Activated naive CD4-positive, alpha-beta T cell treated with Interleukin-2 at 50 U/mL for 16 hours (primary cell): ENCODE measurements at regions not wholly inside any gene's neighbourhood (a gene's known extent, or its start where the extent isn't known, plus 50 kb on each side); places are given as distances from the start of the nearest gene placed in this dataset.
"Not testable (repeated sequence)": the region's sequence is repeated elsewhere in the genome, so short reads cannot be mapped to it uniquely, and the experiment has no call there.

Experiments
- DNase-seq: peaks from one replicate; pipeline ENCODE4 v3.0.0-alpha.2; 2020

- DNase-seq = no peak
Observed at GRCh38 chr6:144898741-144899140, 613.6 kb downstream of the UTRN start.

- no peak for DNase-seq
Observed at GRCh38 chr6:144899161-144899560, 614.0 kb downstream of the UTRN start.

DNA sequence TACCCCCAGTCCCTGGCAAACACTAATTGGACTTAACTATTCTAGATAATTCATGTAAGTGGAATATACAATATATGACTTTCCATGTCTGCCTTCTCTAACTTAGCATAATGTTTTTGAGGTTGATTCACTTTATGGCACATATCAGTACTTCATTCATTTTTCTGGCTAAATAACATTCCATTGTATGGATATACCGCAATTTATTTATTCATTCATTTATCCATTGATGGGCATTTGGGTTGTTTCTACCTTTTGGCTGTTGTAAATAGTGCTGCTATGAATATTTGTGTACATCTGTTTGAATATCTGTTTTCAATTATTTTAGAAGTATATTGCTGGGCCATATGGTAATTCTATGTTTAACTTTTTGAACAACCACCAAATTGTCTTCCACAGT, 616.3 kb downstream of the UTRN start:
- DNase-seq = no peak

GRCh38 chr6:144908004-144908403, 622.9 kb downstream of the UTRN start:
- DNase-seq = no peak

DNA sequence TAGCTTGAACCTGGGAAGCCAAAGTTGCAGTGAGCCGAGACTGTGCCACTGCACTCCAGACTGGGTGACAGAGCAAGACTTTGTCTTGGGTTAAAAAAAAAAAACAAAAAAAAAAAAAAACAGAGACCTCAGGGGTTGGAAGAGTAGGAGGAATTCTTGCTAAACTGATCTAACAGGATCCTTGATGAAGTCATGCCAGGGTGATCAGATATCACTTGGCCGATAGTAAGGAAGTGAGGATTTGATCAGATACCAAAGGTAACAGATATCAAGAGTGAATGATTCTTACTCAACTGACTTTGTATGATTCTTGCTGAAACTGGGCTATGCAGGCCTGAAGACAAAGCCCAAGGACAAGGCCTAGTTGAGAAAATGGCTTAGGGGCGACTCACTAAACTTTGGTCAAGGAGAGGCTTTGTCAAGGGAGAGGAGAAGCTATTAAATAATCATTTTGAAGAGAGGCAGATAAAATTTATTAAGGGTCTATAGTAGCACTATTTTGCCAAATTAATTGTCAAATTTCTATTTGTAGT, 624.7 kb downstream of the UTRN start:
- DNase-seq = no peak

DNA sequence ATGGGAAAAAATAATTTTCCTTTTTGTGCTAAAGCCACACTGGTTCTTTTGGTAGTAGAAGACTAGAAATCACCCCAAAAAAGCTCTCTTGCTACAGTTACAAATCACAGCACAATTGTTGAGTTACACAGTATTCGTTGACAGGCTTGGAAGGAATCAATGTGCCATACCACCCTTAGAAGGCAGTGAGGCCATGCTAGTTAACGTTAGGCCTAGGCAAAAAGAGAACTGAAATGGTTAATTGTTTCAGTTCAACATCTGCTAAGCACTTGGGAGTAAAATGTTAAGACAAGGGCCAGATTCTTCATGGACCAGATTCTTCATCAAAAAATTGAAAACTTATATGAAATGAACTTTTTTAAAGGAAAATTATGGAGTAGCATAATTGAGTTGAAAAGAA, 626.2 kb downstream of the UTRN start:
- no peak for DNase-seq

- no peak for DNase-seq
Observed at GRCh38 chr6:144912474-144912873, 627.3 kb downstream of the UTRN start.

DNA sequence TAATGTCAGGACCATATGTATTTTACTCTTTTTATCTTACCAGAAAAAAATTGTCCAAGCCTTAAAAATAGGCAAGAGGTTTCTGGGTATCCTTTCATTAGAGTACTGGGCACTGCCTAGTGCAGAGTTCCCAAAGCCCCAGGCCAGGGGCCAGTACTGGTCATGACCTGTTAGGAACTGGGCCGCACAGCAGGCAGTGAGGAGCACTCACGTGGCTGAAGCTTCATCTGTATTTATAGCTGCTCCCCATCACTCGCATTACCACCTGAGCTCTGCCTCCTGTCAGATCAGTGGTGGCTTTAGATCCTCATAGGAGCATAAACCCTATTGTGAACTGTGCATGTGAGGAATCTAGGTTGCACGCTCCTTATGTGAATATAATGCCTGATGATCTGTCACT, 632.9 kb downstream of the UTRN start:
- DNase-seq = no peak

DNA sequence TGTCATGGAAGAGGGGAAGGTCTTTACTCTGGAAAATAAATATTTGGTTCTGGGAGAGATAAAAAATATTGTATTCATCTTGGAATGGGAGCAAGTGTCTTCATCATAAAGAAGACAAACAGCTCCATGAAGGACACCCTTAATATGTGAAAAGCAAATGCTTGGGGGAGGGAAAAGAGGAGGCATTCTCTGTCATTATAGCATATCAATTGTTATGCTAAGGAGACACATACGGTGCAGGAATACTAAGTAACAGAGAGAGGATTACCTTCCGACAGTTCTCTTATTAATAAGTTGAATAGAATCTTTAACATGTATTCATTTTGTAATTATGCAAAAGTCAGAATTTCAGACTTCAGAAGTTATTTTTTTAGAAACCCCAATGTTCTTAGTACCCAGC, 634.4 kb downstream of the UTRN start:
- no peak for DNase-seq

DNA sequence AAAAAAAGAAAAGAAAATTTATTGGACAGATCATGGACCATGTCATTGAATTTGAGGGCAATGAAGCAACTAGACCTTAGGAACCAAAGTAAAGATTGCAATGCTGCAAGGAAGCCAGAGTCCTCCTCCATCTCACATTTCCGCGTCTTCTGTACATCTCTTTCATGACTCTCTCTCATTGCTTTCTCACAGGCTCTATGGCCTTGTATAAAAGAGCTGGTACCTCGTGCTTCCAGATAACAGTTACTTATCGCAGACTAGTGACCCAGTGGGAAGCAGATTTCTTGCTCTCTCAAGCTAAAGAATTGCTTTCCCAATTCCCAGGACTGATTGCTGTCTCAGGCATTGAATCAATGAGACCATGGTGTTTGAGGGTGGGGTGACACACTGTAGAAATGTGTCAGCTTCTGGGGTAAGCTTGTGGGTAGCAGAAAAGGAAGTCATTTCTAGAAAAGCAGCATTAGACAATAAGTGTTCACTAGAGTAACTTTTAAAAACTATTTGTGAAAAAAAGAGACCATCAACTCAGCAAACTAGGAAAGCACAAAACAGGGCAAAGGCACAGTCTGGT, 635.3 kb downstream of the UTRN start:
- DNase-seq = no peak

GRCh38 chr6:144921206-144921975, 636.3 kb downstream of the UTRN start:
- DNase-seq = no peak

DNA sequence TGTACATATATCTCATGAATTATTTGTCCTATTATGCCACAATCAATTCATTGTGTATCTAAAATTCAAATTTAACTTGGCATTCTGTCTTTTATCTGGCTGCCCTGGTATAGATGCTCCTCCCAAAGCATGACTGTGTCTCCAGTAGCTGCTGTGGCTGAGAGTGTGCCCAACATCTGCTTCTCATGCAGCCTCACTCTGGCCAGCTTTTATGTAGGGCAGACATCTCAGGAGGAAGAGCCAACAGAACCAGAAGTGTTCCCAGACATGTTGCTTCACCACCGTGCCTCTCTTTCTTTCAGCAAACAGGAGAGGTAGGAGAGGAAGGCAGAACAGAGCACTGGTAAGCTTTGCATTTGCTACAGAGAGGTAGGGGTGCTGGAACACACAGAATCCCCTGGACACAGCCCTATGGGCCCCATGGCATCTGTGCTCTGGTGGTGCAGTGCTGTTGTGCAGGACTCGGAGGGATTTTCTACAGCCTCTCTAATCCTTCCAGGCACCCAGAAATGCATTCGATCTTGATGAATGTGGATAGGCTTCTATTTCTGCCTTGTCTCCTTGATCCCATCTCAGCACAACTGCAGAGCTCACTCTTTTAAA, 637.1 kb downstream of the UTRN start:
- no peak for DNase-seq

DNA sequence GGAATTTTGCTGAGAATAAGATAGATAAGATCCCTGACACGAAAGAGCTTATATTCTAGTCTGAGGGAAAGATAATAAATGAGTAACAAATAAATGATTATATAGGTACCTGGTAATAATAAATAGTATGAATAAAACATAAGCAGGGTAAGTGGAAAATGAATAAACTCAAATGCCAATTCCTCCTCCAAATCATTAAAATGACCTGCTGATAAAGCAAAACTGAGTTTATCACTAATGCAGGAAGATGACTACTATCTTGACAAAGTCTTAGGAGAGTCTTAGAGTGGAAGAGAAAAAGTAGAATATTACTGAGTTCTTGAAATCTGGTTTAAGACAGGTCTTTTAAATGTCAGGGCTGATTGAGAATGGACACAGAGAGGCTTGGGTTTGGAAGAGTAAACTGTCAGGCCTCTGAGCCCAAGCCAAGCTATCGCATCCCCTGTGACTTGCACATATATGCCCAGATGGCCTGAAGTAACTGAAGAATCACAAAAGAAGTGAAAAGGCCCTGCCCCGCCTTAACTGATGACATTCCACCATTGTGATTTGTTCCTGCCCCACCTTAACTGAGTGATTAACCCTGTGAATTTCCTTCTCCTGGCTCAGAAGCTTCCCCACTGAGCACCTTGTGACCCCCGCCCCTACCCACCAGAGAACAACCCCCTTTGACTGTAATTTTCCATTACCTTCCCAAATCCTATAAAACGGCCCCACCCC, 637.8 kb downstream of the UTRN start:
- DNase-seq = not testable (repeated sequence)

GRCh38 chr6:144923491-144923787, 638.3 kb downstream of the UTRN start:
- DNase-seq = not testable (repeated sequence)

GRCh38 chr6:144928847-144929246, 643.7 kb downstream of the UTRN start:
- DNase-seq = no peak

DNA sequence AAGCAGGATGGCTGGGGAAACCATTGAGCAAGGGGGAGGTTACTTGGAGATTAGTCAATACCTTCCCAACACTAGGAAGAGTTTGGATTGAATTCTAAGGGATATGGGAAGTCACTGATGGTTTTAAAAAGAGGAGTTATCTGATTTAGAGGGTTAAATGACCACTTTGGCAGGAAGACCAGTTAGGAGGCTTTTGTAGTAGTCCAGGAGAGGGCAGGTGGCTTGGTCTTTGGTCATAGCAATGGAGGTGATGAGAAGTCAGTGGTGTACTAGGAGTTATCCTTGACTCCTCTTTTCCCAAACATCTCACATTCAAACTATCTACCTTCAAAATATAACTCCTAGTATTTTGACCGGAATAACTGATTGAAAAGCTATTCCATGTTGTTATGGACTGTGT, 644.1 kb downstream of the UTRN start:
- DNase-seq = no peak

DNA sequence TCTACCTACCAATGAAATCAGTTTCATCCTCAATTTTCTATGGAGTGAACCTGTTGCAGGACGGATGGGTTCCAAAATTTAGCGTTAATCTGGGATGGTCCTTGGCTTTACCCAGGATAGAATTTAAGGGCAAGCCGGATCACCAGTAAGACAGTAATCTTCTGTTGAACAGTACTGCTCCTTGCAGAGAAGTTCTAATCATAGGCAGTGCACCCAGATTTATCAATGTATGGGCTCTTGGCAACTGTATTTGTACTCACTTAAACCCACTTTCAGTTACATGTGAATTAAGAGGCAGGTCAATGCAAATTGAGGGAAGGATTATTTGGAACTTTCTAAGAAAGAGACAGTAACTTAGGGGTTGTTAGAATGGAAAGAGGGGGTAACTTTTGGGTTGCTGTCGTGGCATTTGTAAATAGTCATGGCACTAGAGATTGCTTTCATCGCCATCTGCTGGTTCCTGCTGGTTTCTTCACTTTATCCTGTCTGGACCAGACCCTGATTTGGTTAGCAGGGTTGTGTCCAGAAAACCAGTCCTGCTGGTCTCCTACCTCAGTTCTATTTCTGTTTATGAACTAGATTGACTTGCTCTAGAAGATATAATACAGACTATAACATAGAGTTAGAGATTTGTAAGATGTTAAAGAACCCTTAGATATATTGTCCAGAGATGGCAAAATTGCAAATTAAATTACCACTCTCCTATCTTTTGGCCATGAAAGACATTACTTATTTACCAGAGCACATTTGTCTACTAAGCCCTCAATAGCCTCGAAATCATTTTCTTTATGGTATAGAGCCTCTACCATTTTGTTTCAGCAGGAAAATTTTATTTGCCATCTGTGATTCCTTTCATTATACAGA, 646.3 kb downstream of the UTRN start:
- peak; percentile 27 for DNase-seq

GRCh38 chr6:144932621-144933020, 647.5 kb downstream of the UTRN start:
- DNase-seq = no peak

DNA sequence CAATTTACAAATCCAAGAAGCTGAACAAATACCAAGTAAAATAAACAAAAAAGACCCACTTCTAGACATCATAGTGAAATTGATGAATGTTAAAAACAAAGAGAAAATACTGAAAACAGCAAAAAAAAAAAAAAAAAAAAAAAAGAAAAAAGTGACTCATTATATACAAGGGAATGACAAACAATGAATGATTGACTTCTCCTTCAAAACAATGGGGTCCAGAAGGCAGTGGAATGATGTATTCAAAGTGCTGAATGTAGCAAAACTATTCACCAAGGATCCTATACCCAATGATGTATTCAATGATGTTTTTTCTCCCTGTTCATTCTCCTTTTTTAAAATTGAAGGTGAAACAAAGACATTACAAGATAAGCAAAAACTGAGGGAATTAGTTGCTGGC, 650.0 kb downstream of the UTRN start:
- DNase-seq = no peak

DNA sequence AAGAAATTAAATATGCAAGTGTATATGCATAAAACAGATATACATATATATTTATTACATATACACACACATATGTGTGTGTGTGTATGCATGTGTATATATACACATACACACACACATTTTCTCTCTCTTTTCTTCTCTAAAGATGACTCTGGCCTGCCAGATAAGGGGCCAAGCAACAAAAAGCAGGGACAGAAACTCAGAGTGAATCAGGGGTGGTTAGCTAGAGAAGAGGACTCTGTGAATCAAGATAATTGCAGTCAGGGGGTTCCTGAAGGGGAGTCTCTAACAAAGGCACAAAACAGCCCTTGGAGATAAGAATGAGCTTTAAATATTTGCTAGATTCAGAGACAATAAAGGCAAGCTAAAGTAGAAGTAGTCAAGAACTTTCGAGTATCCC, 650.5 kb downstream of the UTRN start:
- no peak for DNase-seq

GRCh38 chr6:144936764-144937163, 651.6 kb downstream of the UTRN start:
- DNase-seq = no peak

- no peak for DNase-seq
Observed at GRCh38 chr6:144939921-144940320, 654.8 kb downstream of the UTRN start.

- DNase-seq = no peak
Observed at GRCh38 chr6:144944106-144944505, 659.0 kb downstream of the UTRN start.
